Activated CD4-positive, alpha-beta memory T cell treated with anti-CD3 and anti-CD28 coated beads for 36 hours (primary cell): ENCODE measurements at regions not wholly inside any gene's neighbourhood (a gene's known extent, or its start where the extent isn't known, plus 50 kb on each side); places are given as distances from the start of the nearest gene placed in this dataset.

Experiments used
- CTCF ChIA-PET: fragments of 350-600 bp; sonication (Branson Sonifier 250); formaldehyde crosslinking; loops from one replicate; lab custom pipeline; 2021; ENCODE audit warnings: antibody characterized with exemption, inconsistent platforms; lab: Charles Lee
- POLR2A ChIA-PET: fragments of 350-600 bp; sonication (Branson Sonifier 250); formaldehyde crosslinking; loops from one replicate; lab custom pipeline; 2021; ENCODE audit warnings: antibody characterized with exemption; lab: Charles Lee
- DNase-seq: peaks from one replicate; pipeline ENCODE4 v3.0.0-alpha.2; 2020
- H3K27ac Mint-ChIP-seq: one replicate; pipeline ENCODE4 v1.8.0; 2021; ENCODE audit warnings: mixed read lengths
- H3K27me3 Mint-ChIP-seq: one replicate; pipeline ENCODE4 v1.8.0; 2021; ENCODE audit warnings: mixed read lengths
- H3K36me3 Mint-ChIP-seq: one replicate; pipeline ENCODE4 v1.8.0; 2021; ENCODE audit warnings: mixed read lengths
- H3K4me1 Mint-ChIP-seq: one replicate; pipeline ENCODE4 v1.8.0; 2021; ENCODE audit warnings: low read depth, mixed read lengths
- H3K4me3 Mint-ChIP-seq: one replicate; pipeline ENCODE4 v1.8.0; 2021; ENCODE audit warnings: mild to moderate bottlenecking, mixed read lengths
- H3K9me3 Mint-ChIP-seq: one replicate; pipeline ENCODE4 v1.8.0; 2021; ENCODE audit warnings: mixed read lengths
- intact Hi-C: fragments of 100-400 bp; cut with micrococcal nuclease; formaldehyde crosslinking; loops from one replicate; pipeline ENCODE4 v1.15.1; 2023

DNA sequence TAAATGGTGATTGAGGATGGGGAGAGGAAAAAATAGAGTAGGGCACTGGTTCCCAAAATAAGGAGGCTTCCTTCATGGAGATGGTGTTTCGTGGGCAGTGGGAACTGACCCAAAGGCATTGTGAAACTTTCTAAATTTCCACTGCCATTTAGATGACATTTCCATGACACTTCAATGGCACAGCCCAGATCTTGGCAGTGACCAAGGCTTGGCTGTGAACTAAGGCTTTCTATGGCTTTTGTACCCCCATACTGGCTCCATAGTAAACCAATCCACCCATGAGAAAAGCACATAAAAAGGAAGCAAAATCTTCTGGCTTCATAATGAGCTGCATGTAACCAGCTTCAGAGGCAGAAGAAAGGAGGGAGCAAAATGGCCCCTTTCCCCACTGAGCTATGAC lies 321.0 kb upstream of the TLE4 start:
- ChIA-PET POLR2A (no interaction called here), CTCF (no interaction called here)
- no peak for DNase-seq
- intact Hi-C loops = no loop called here
- peaks cover 5% of the 10 kb centered on the region for H3K27me3 Mint-ChIP-seq
- no peak overlapping the region for H3K4me3 Mint-ChIP-seq
- H3K9me3 Mint-ChIP-seq = no peaks in the 10 kb centered on the region
- no peaks in the 10 kb centered on the region for H3K4me1 Mint-ChIP-seq
- H3K36me3 Mint-ChIP-seq = no peaks in the 10 kb centered on the region
- no peak overlapping the region for H3K27ac Mint-ChIP-seq

- ChIA-PET CTCF (no interaction called here), POLR2A (no interaction called here)
- intact Hi-C loops = no loop called here
- DNase-seq = no peak
- Mint-ChIP-seq H3K27me3 (peaks cover 5% of the 10 kb centered on the region), H3K4me3 (no peak overlapping the region), H3K4me1 (no peaks in the 10 kb centered on the region), H3K36me3 (no peaks in the 10 kb centered on the region), H3K9me3 (no peaks in the 10 kb centered on the region), H3K27ac (no peak overlapping the region)
Measured at GRCh38 chr9:79254900-79255650, 316.7 kb upstream of the TLE4 start.

GRCh38 chr9:79255651-79256260 lies 316.0 kb upstream of the TLE4 start:
- intact Hi-C loops = no loop called here
- H3K9me3 Mint-ChIP-seq = no peaks in the 10 kb centered on the region
- H3K4me3 Mint-ChIP-seq = no peak overlapping the region
- H3K27me3 Mint-ChIP-seq = peaks cover 10% of the 10 kb centered on the region
- DNase-seq = no peak
- H3K36me3 Mint-ChIP-seq = no peaks in the 10 kb centered on the region
- H3K27ac Mint-ChIP-seq = no peak overlapping the region
- ChIA-PET CTCF (no interaction called here), POLR2A (no interaction called here)
- no peaks in the 10 kb centered on the region for H3K4me1 Mint-ChIP-seq

- POLR2A ChIA-PET = no interaction called here
- intact Hi-C loops = no loop called here
- Mint-ChIP-seq H3K4me3 (no peak overlapping the region), H3K9me3 (no peaks in the 10 kb centered on the region), H3K27ac (no peak overlapping the region), H3K4me1 (no peaks in the 10 kb centered on the region), H3K27me3 (peaks cover 10% of the 10 kb centered on the region), H3K36me3 (no peaks in the 10 kb centered on the region)
- CTCF ChIA-PET = no interaction called here
- no peak for DNase-seq
Measured at GRCh38 chr9:79256691-79257213, 315.0 kb upstream of the TLE4 start.

DNA sequence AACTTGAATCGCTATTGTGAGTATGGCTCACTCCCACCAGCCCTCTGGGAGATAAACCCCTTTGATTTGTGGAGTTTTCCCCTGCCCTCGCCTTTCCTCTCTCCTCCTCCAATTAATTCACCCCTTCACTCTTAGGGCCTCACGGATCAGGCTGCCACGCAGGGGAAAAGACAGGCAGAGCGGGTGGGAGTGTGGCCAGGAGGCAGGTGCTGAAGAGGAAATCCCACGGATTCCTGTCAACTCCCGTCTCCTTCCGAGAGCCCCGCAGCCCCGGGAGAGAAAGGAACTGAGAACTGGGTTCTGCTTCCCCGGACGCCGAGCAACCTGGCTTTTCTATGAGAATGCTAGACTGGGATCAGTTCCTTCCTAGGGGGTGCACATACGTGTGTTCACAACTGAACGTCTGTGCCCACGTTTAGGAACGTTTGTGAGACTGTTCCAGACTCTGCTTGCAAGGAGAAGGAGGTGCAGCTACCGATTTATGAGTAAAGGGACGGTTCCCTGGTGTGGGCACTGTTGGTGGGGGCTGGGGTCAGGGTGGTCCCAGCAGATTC lies 314.5 kb upstream of the TLE4 start:
- H3K27me3 Mint-ChIP-seq = peaks cover 12% of the 10 kb centered on the region
- ChIA-PET POLR2A (no interaction called here), CTCF (no interaction called here)
- H3K27ac Mint-ChIP-seq = no peak overlapping the region
- no peak overlapping the region for H3K4me3 Mint-ChIP-seq
- DNase-seq = no peak
- intact Hi-C loops = no loop called here
- no peaks in the 10 kb centered on the region for H3K4me1 Mint-ChIP-seq
- no peaks in the 10 kb centered on the region for H3K9me3 Mint-ChIP-seq
- no peaks in the 10 kb centered on the region for H3K36me3 Mint-ChIP-seq

DNA sequence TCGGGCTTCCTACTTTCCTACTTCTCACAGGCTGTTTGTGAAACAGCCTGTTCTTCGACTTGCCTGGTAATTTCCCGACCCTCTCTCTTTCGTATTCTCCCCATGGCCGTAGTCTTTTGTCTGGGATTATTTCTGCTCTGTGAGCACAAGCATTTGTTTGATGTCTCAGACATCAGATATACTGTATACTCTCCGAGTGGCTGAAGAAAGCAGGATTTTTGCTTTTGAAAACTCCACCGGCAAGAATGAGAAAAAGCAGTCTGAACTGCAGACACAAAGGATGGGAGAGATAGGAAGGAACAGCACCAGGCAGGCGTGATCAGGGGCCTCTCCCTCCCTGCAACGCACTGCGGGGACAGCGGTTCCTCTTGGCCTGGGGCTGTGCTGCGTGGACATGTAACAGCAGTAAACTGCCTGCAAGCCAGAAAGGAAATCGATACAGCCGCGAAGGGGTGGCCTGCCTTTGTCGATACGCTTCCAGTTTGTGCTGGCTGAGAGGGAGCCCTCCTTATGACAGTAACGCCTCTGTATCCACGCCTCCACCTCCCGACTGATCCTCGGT lies 313.9 kb upstream of the TLE4 start:
- peaks cover 13% of the 10 kb centered on the region for H3K27me3 Mint-ChIP-seq
- H3K4me1 Mint-ChIP-seq = no peaks in the 10 kb centered on the region
- CTCF ChIA-PET = no interaction called here

GRCh38 chr9:79259858-79260257 lies 311.9 kb upstream of the TLE4 start:
- POLR2A ChIA-PET = no interaction called here
- intact Hi-C loops = no loop called here
- no peaks in the 10 kb centered on the region for H3K4me1 Mint-ChIP-seq
- no peak for DNase-seq
- H3K27ac Mint-ChIP-seq = no peak overlapping the region
- H3K27me3 Mint-ChIP-seq = peaks cover 23% of the 10 kb centered on the region
- CTCF ChIA-PET = no interaction called here
- H3K36me3 Mint-ChIP-seq = no peaks in the 10 kb centered on the region
- peaks cover 3% of the 10 kb centered on the region for H3K9me3 Mint-ChIP-seq
- H3K4me3 Mint-ChIP-seq = no peak overlapping the region

More for the DNA sequence above, 313.9 kb upstream of the TLE4 start:
- peaks cover under 1% of the 10 kb centered on the region for H3K9me3 Mint-ChIP-seq
- no peaks in the 10 kb centered on the region for H3K36me3 Mint-ChIP-seq
- H3K4me3 Mint-ChIP-seq = no peak overlapping the region
- POLR2A ChIA-PET = no interaction called here
- DNase-seq = no peak
- H3K27ac Mint-ChIP-seq = no peak overlapping the region
- intact Hi-C loops = no loop called here

- DNase-seq = no peak
- Mint-ChIP-seq H3K27ac (no peak overlapping the region), H3K27me3 (peaks cover 23% of the 10 kb centered on the region), H3K4me3 (no peak overlapping the region), H3K36me3 (no peaks in the 10 kb centered on the region), H3K9me3 (peaks cover 3% of the 10 kb centered on the region), H3K4me1 (no peaks in the 10 kb centered on the region)
- POLR2A ChIA-PET = no interaction called here
- intact Hi-C loops = no loop called here
- CTCF ChIA-PET = no interaction called here
Measured at GRCh38 chr9:79263628-79264027, 308.1 kb upstream of the TLE4 start.

DNA sequence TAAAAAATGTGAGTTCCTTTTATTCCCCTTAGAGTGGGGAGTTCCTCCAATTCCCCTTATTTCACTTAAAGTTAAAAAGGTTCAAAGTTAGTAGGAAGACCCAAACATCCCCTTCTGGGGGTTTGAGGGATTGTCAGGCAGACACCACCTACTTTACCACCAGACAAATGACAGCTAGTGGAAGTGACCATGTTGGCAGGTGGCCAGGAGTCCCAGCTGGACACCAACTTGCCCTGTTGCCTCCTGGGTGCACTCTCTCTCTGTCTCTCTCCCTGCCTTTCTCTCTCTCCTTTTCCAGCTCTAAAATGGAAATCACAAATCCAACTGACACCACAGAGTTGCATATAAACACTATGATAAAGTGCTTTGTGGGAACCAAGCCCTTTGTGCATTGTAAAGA lies 307.7 kb upstream of the TLE4 start:
- Mint-ChIP-seq H3K4me1 (no peaks in the 10 kb centered on the region), H3K36me3 (no peaks in the 10 kb centered on the region), H3K9me3 (peaks cover 3% of the 10 kb centered on the region), H3K27me3 (peaks cover 20% of the 10 kb centered on the region), H3K4me3 (no peak overlapping the region), H3K27ac (no peak overlapping the region)
- ChIA-PET POLR2A (no interaction called here), CTCF (no interaction called here)
- no peak for DNase-seq
- intact Hi-C loops = no loop called here

DNA sequence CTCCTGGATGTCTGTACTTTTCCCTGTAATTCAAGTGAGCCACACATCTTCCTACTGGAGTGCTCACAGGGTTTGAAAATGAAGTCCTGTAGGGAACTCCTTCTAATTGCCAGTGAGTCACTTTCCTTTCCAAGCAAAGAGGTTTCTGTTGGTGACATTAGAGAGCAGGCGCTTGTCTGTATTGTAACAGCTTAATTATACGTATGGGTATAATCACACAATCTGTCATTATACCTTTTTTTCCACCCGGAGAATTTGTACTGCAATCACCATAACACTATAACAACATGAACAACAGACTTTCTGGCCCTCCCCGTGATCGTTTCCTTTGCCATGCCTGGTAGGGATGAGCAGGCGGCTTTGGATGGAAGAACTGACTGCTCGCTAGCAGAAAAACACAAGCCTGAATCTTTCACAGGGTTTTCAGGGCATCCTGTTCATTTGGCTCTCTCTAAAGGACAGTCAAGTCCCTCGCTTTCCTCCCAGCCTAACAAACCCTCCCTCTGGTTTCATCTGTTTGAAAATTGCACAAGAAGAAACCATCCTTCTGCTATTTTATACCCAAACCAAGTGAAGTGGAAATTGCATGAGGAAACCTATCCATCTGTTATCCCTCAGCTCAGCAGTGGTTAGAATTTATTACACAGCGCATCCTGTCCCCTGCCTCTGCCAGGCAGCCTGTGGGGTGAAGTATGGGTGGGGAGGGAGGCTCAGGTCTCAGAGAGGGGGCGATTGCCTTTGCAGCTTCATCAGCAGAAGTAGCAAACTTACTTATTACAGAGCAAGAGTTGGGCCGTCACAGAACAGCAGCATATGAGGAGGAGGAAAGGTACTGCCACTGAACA lies 307.0 kb upstream of the TLE4 start:
- Mint-ChIP-seq H3K27me3 (peaks cover 20% of the 10 kb centered on the region), H3K9me3 (peaks cover 3% of the 10 kb centered on the region), H3K36me3 (no peaks in the 10 kb centered on the region), H3K4me1 (no peaks in the 10 kb centered on the region), H3K27ac (no peak overlapping the region), H3K4me3 (no peak overlapping the region)
- ChIA-PET POLR2A (no interaction called here), CTCF (no interaction called here)
- DNase-seq = no peak
- intact Hi-C loops = no loop called here

DNA sequence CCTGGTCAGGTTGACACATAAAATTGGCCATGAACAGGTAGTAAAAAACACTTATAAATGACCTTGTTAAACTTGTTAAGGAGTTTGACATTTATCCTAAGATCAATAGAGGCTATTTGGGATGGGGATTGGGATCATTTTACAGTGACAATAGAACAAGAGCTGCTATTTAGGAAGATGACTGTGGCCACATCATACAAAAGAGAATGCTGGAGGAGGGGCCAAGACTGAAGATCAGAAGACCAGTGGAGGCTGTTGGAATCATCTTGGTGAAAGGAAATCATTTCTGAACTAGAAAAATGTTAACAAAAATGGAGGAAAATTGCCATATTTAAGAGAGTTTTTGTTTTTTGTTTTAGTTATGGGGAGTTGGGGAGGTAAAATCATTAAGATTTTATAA lies 304.8 kb upstream of the TLE4 start:
- peaks cover 3% of the 10 kb centered on the region for H3K9me3 Mint-ChIP-seq
- DNase-seq = no peak
- CTCF ChIA-PET = no interaction called here
- H3K36me3 Mint-ChIP-seq = no peaks in the 10 kb centered on the region
- intact Hi-C loops = no loop called here
- H3K4me3 Mint-ChIP-seq = no peak overlapping the region
- H3K27ac Mint-ChIP-seq = no peak overlapping the region
- H3K27me3 Mint-ChIP-seq = peaks cover 13% of the 10 kb centered on the region
- no peaks in the 10 kb centered on the region for H3K4me1 Mint-ChIP-seq
- POLR2A ChIA-PET = no interaction called here

GRCh38 chr9:79268806-79269205 lies 303.0 kb upstream of the TLE4 start:
- ChIA-PET POLR2A (no interaction called here), CTCF (no interaction called here)
- Mint-ChIP-seq H3K4me3 (no peak overlapping the region), H3K9me3 (no peaks in the 10 kb centered on the region), H3K27me3 (peaks cover 4% of the 10 kb centered on the region), H3K4me1 (no peaks in the 10 kb centered on the region), H3K27ac (no peak overlapping the region), H3K36me3 (no peaks in the 10 kb centered on the region)
- no peak for DNase-seq
- intact Hi-C loops = no loop called here
